ENCODE measurements at regions not wholly inside any gene's neighbourhood (a gene's known extent, or its start where the extent isn't known, plus 50 kb on each side); places are given as distances from the start of the nearest gene placed in this dataset.

GRCh38 chr3:28186748-28187147, 54.7 kb upstream of the CMC1 start:
- TF ChIP-seq CTCF (IDR thresholded peaks at IDR 0.05; ENCODE audit: poor library complexity) (no peak), EZH2 (IDR thresholded peaks at IDR 0.05; ENCODE audit: borderline replicate concordance) (no peak), EZH2phosphoT487 (IDR thresholded peaks at IDR 0.05; ENCODE audit: low read depth, severe bottlenecking, unreplicated experiment) (no peak)

Measured in hepatocyte (in vitro differentiated cells).